BJ (cell line): ENCODE measurements at regions not wholly inside any gene's neighbourhood (a gene's known extent, or its start where the extent isn't known, plus 50 kb on each side); places are given as distances from the start of the nearest gene placed in this dataset.

Source experiments
- CTCF ChIA-PET: fragments of 350-600 bp; formaldehyde crosslinking; extraction: SDS; loops from one replicate; lab custom pipeline; 2021; ENCODE audit warnings: antibody characterized with exemption, inconsistent platforms; lab: Yijun Ruan, JAX
- POLR2A ChIA-PET: fragments of 300-600 bp; sonication (Branson Sonifier 250); formaldehyde crosslinking; extraction: SDS; loops from one replicate; lab custom pipeline; 2021; ENCODE audit warnings: antibody characterized with exemption; lab: Charles Lee
- DNase-seq: peaks from one replicate; pipeline ENCODE4 v3.0.0-alpha.2; 2011; ENCODE audit warnings: low read depth
- H3K27me3 ChIP-seq: 2 replicates; pipeline ENCODE4 v1.6.0; 2011; ENCODE audit warnings: low read length; ENCODE audit not compliant: control insufficient read depth, insufficient read depth
- H3K36me3 ChIP-seq: 2 replicates; pipeline ENCODE4 v1.5.1; 2011; ENCODE audit warnings: low read length; ENCODE audit not compliant: control insufficient read depth, insufficient read depth
- H3K4me3 ChIP-seq: 2 replicates; pipeline ENCODE4 v1.5.1; 2011; ENCODE audit warnings: low read depth, mild to moderate bottlenecking, control low read depth, low read length
- CTCF ChIP-seq: IDR thresholded peaks from 2 replicates; pipeline ENCODE4 v1.5.1; 2011; ENCODE audit warnings: low read depth, mild to moderate bottlenecking, control low read depth, inconsistent platforms, low read length, moderate library complexity; ENCODE audit not compliant: insufficient read depth

GRCh38 chr21:16005996-16006395, 276.2 kb downstream of the USP25 start:
- CTCF ChIA-PET, result interaction anchor here (0.7 to 1.0 kb wide), 2 partner anchors 16 to 130 kb away, joined by 3 read pairs; no protein-coding TSS in a partner anchor
- Histone ChIP-seq H3K27me3 (no peaks in the 10 kb centered on the region), H3K4me3 (no peak overlapping the region), H3K36me3 (no peaks in the 10 kb centered on the region)
- POLR2A ChIA-PET, result no interaction called here
- no peak for TF ChIP-seq CTCF
- no peak for DNase-seq

- Histone ChIP-seq H3K27me3 (no peaks in the 10 kb centered on the region), H3K4me3 (no peak overlapping the region), H3K36me3 (no peaks in the 10 kb centered on the region)
- no peak for TF ChIP-seq CTCF
- CTCF ChIA-PET, result no interaction called here
- DNase-seq, result no peak
- POLR2A ChIA-PET, result no interaction called here
Observed at GRCh38 chr21:16007943-16008342, 278.2 kb downstream of the USP25 start.

- ChIA-PET POLR2A (no interaction called here), CTCF (interaction anchor here (1.9 kb wide), 1 partner anchor 9 kb away, joined by 7 read pairs; no protein-coding TSS in a partner anchor)
- TF ChIP-seq CTCF, result no peak
- DNase-seq, result no peak
- Histone ChIP-seq H3K27me3 (no peaks in the 10 kb centered on the region), H3K4me3 (no peak overlapping the region), H3K36me3 (no peaks in the 10 kb centered on the region)
Observed at GRCh38 chr21:16011719-16012118, 281.9 kb downstream of the USP25 start.

GRCh38 chr21:16013570-16013969, 283.8 kb downstream of the USP25 start:
- ChIA-PET POLR2A (no interaction called here), CTCF (no interaction called here)

GRCh38 chr21:16020878-16021277, 291.1 kb downstream of the USP25 start:
- no peaks in the 10 kb centered on the region for H3K27me3 ChIP-seq
- POLR2A ChIA-PET, result no interaction called here
- no peaks in the 10 kb centered on the region for H3K36me3 ChIP-seq
- TF ChIP-seq CTCF, result no peak
- CTCF ChIA-PET, result no interaction called here
- no peak overlapping the region for H3K4me3 ChIP-seq
- DNase-seq, result no peak

More at GRCh38 chr21:16013570-16013969, 283.8 kb downstream of the USP25 start:
- Histone ChIP-seq H3K36me3 (no peaks in the 10 kb centered on the region), H3K27me3 (no peaks in the 10 kb centered on the region), H3K4me3 (no peak overlapping the region)
- TF ChIP-seq CTCF, result no peak
- DNase-seq, result no peak
